ENCODE measurements at regions not wholly inside any gene's neighbourhood (a gene's known extent, or its start where the extent isn't known, plus 50 kb on each side); places are given as distances from the start of the nearest gene placed in this dataset.

DNA sequence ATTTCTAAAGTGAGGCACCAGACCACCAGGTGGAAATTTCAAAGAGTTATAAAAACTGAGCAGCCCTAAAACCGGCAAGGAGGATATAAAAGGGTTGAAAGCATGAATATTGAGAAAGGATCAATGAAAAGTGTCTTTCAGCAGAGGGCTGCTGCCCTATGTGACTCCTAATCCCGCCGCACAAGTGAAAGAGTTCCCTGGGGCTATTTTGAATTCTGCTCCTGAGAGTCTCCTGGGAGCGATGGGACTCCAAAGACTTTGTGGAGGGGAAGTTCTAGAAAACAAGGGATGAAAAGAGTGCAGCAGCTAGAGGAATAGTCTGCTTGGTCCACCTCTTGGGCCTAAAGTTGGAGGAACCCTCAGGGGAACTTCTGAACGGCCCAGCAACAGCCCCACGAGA lies 205.2 kb downstream of the SP3 start:
- TF ChIP-seq, protein P1, sequence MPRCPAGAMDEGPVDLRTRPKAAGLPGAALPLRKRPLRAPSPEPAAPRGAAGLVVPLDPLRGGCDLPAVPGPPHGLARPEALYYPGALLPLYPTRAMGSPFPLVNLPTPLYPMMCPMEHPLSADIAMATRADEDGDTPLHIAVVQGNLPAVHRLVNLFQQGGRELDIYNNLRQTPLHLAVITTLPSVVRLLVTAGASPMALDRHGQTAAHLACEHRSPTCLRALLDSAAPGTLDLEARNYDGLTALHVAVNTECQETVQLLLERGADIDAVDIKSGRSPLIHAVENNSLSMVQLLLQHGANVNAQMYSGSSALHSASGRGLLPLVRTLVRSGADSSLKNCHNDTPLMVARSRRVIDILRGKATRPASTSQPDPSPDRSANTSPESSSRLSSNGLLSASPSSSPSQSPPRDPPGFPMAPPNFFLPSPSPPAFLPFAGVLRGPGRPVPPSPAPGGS (IDR thresholded peaks at IDR 0.05) = no peak
- TF ChIP-seq GATA3 (IDR thresholded peaks at IDR 0.05; ENCODE audit: borderline replicate concordance) (no peak), RAD21 (conservative IDR thresholded peaks at IDR 0.05 in 1 of 2, IDR thresholded peaks at IDR 0.05 in 1 of 2) (no peak), ZFP36 (IDR thresholded peaks at IDR 0.05; ENCODE audit: borderline replicate concordance, partially characterized antibody) (no peak), POLR2A (IDR thresholded peaks at IDR 0.05; ENCODE audit: low read length) (no peak), CEBPB (IDR thresholded peaks at IDR 0.05) (no peak), HOXB13 (CRISPR knock-in tag; IDR thresholded peaks at IDR 0.05; ENCODE audit: low read depth) (no peak), HDAC2 (IDR thresholded peaks at IDR 0.05) (no peak)
- TF ChIP-seq, protein P2, sequence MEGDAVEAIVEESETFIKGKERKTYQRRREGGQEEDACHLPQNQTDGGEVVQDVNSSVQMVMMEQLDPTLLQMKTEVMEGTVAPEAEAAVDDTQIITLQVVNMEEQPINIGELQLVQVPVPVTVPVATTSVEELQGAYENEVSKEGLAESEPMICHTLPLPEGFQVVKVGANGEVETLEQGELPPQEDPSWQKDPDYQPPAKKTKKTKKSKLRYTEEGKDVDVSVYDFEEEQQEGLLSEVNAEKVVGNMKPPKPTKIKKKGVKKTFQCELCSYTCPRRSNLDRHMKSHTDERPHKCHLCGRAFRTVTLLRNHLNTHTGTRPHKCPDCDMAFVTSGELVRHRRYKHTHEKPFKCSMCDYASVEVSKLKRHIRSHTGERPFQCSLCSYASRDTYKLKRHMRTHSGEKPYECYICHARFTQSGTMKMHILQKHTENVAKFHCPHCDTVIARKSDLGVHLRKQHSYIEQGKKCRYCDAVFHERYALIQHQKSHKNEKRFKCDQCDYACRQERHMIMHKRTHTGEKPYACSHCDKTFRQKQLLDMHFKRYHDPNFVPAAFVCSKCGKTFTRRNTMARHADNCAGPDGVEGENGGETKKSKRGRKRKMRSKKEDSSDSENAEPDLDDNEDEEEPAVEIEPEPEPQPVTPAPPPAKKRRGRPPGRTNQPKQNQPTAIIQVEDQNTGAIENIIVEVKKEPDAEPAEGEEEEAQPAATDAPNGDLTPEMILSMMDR (IDR thresholded peaks at IDR 0.05) = no peak
- TF ChIP-seq, protein P3, sequence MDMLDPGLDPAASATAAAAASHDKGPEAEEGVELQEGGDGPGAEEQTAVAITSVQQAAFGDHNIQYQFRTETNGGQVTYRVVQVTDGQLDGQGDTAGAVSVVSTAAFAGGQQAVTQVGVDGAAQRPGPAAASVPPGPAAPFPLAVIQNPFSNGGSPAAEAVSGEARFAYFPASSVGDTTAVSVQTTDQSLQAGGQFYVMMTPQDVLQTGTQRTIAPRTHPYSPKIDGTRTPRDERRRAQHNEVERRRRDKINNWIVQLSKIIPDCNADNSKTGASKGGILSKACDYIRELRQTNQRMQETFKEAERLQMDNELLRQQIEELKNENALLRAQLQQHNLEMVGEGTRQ (IDR thresholded peaks at IDR 0.05) = no peak
- TF ChIP-seq, protein P4, sequence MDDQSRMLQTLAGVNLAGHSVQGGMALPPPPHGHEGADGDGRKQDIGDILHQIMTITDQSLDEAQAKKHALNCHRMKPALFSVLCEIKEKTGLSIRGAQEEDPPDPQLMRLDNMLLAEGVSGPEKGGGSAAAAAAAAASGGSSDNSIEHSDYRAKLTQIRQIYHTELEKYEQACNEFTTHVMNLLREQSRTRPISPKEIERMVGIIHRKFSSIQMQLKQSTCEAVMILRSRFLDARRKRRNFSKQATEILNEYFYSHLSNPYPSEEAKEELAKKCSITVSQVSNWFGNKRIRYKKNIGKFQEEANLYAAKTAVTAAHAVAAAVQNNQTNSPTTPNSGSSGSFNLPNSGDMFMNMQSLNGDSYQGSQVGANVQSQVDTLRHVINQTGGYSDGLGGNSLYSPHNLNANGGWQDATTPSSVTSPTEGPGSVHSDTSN (IDR thresholded peaks at IDR 0.05) = no peak
- TF ChIP-seq, protein P5, sequence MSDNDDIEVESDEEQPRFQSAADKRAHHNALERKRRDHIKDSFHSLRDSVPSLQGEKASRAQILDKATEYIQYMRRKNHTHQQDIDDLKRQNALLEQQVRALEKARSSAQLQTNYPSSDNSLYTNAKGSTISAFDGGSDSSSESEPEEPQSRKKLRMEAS (IDR thresholded peaks at IDR 0.05) = no peak
- TF ChIP-seq, protein P6, sequence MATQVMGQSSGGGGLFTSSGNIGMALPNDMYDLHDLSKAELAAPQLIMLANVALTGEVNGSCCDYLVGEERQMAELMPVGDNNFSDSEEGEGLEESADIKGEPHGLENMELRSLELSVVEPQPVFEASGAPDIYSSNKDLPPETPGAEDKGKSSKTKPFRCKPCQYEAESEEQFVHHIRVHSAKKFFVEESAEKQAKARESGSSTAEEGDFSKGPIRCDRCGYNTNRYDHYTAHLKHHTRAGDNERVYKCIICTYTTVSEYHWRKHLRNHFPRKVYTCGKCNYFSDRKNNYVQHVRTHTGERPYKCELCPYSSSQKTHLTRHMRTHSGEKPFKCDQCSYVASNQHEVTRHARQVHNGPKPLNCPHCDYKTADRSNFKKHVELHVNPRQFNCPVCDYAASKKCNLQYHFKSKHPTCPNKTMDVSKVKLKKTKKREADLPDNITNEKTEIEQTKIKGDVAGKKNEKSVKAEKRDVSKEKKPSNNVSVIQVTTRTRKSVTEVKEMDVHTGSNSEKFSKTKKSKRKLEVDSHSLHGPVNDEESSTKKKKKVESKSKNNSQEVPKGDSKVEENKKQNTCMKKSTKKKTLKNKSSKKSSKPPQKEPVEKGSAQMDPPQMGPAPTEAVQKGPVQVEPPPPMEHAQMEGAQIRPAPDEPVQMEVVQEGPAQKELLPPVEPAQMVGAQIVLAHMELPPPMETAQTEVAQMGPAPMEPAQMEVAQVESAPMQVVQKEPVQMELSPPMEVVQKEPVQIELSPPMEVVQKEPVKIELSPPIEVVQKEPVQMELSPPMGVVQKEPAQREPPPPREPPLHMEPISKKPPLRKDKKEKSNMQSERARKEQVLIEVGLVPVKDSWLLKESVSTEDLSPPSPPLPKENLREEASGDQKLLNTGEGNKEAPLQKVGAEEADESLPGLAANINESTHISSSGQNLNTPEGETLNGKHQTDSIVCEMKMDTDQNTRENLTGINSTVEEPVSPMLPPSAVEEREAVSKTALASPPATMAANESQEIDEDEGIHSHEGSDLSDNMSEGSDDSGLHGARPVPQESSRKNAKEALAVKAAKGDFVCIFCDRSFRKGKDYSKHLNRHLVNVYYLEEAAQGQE (IDR thresholded peaks at IDR 0.05) = no peak

All from A549 (cell line).